ENCODE measurements at regions not wholly inside any gene's neighbourhood (a gene's known extent, or its start where the extent isn't known, plus 50 kb on each side); places are given as distances from the start of the nearest gene placed in this dataset.

DNA sequence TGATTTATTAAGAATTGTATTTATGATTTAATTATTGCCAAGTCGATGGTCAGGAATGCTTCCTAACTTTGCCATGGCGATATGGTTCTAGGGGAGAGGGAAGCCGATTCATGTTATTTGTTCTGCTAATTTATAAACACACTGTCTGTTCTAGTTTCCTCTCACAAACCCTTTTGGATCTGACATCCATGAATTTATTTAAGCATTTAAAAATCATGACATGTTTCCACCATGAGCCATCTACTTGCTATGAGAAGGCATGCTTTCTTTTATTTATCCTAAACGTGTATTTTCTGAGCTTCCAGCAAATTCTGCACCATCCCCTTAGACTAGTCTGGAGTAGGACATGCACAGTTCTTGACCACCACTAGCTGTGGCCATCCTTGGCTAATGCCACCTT lies 136.6 kb upstream of the STC2 start:
- Mint-ChIP-seq H3K9me3 (ENCODE audit: unreplicated experiment) (no peaks in the 10 kb centered on the region), H3K27ac (ENCODE audit: unreplicated experiment) (peak overlapping the region; percentile 9)

DNA sequence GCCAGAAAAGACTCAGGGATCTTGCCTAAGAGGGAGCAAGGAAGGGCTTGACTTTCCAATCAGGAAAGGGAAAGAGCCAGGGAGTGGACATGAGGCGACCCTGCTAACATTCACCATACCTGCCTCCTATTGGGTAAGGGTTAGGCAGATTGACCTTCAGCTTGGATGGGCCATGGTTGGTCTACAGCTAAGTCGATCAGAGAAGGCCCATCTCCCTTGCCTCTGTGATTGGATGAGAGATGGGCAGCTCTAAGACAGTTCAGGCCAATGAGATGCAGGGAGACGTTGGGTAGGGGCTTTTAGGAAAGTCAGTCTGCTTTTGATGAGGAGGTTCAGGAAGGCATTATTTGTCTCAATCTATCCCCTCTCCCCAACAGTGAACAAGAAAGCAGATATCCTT lies 135.0 kb upstream of the STC2 start:
- no peak overlapping the region for H3K4me3 Mint-ChIP-seq (ENCODE audit: unreplicated experiment)
- no peaks in the 10 kb centered on the region for H3K27me3 Mint-ChIP-seq (ENCODE audit: unreplicated experiment)
- no peaks in the 10 kb centered on the region for H3K9me3 Mint-ChIP-seq (ENCODE audit: unreplicated experiment)
- H3K36me3 Mint-ChIP-seq (ENCODE audit: unreplicated experiment), result peaks cover 1% of the 10 kb centered on the region
- no peak overlapping the region for H3K27ac Mint-ChIP-seq (ENCODE audit: unreplicated experiment)
- H3K4me1 Mint-ChIP-seq (ENCODE audit: unreplicated experiment), result peaks cover 28% of the 10 kb centered on the region
- TF ChIP-seq, protein P1, sequence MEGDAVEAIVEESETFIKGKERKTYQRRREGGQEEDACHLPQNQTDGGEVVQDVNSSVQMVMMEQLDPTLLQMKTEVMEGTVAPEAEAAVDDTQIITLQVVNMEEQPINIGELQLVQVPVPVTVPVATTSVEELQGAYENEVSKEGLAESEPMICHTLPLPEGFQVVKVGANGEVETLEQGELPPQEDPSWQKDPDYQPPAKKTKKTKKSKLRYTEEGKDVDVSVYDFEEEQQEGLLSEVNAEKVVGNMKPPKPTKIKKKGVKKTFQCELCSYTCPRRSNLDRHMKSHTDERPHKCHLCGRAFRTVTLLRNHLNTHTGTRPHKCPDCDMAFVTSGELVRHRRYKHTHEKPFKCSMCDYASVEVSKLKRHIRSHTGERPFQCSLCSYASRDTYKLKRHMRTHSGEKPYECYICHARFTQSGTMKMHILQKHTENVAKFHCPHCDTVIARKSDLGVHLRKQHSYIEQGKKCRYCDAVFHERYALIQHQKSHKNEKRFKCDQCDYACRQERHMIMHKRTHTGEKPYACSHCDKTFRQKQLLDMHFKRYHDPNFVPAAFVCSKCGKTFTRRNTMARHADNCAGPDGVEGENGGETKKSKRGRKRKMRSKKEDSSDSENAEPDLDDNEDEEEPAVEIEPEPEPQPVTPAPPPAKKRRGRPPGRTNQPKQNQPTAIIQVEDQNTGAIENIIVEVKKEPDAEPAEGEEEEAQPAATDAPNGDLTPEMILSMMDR (IDR thresholded peaks at IDR 0.05), result no peak
- no peak for DNase-seq (ENCODE audit: extremely low spot score, unreplicated experiment)

More for the DNA sequence above, 136.6 kb upstream of the STC2 start:
- Mint-ChIP-seq H3K4me1 (ENCODE audit: unreplicated experiment) (peaks cover 31% of the 10 kb centered on the region), H3K27me3 (ENCODE audit: unreplicated experiment) (no peaks in the 10 kb centered on the region), H3K36me3 (ENCODE audit: unreplicated experiment) (peaks cover 1% of the 10 kb centered on the region), H3K4me3 (ENCODE audit: unreplicated experiment) (no peak overlapping the region)
- DNase-seq (ENCODE audit: extremely low spot score, unreplicated experiment), result no peak
- TF ChIP-seq, protein P1 (IDR thresholded peaks at IDR 0.05), result no peak

GRCh38 chr5:173458828-173459609 lies 130.8 kb upstream of the STC2 start:
- H3K27me3 Mint-ChIP-seq (ENCODE audit: unreplicated experiment), result no peaks in the 10 kb centered on the region
- peaks cover 3% of the 10 kb centered on the region for H3K9me3 Mint-ChIP-seq (ENCODE audit: unreplicated experiment)
- TF ChIP-seq, protein P1 (IDR thresholded peaks at IDR 0.05), result no peak
- no peak overlapping the region for H3K4me3 Mint-ChIP-seq (ENCODE audit: unreplicated experiment)
- no peak for DNase-seq (ENCODE audit: extremely low spot score, unreplicated experiment)
- H3K36me3 Mint-ChIP-seq (ENCODE audit: unreplicated experiment), result no peaks in the 10 kb centered on the region
- peak overlapping the region; percentile 19 for H3K27ac Mint-ChIP-seq (ENCODE audit: unreplicated experiment)
- peaks cover 61% of the 10 kb centered on the region for H3K4me1 Mint-ChIP-seq (ENCODE audit: unreplicated experiment)

GRCh38 chr5:173457482-173457881 lies 129.3 kb upstream of the STC2 start:
- Mint-ChIP-seq H3K27ac (ENCODE audit: unreplicated experiment) (peak overlapping the region; percentile 97), H3K9me3 (ENCODE audit: unreplicated experiment) (peaks cover 3% of the 10 kb centered on the region), H3K4me1 (ENCODE audit: unreplicated experiment) (peaks cover 73% of the 10 kb centered on the region), H3K27me3 (ENCODE audit: unreplicated experiment) (no peaks in the 10 kb centered on the region), H3K36me3 (ENCODE audit: unreplicated experiment) (no peaks in the 10 kb centered on the region), H3K4me3 (ENCODE audit: unreplicated experiment) (no peak overlapping the region)
- DNase-seq (ENCODE audit: extremely low spot score, unreplicated experiment), result no peak
- TF ChIP-seq, protein P1 (IDR thresholded peaks at IDR 0.05), result no peak

- TF ChIP-seq, protein P1 (IDR thresholded peaks at IDR 0.05), result no peak
- Mint-ChIP-seq H3K27ac (ENCODE audit: unreplicated experiment) (peak overlapping the region; percentile 97), H3K4me3 (ENCODE audit: unreplicated experiment) (no peak overlapping the region), H3K36me3 (ENCODE audit: unreplicated experiment) (no peaks in the 10 kb centered on the region), H3K9me3 (ENCODE audit: unreplicated experiment) (peaks cover 3% of the 10 kb centered on the region), H3K27me3 (ENCODE audit: unreplicated experiment) (no peaks in the 10 kb centered on the region), H3K4me1 (ENCODE audit: unreplicated experiment) (peaks cover 74% of the 10 kb centered on the region)
- no peak for DNase-seq (ENCODE audit: extremely low spot score, unreplicated experiment)
Measured at GRCh38 chr5:173456751-173457171, 128.5 kb upstream of the STC2 start.
